Activated B cell treated with CpG ODN at 0.5 μM for 24 hours (primary cell): ENCODE measurements at regions not wholly inside any gene's neighbourhood (a gene's known extent, or its start where the extent isn't known, plus 50 kb on each side); places are given as distances from the start of the nearest gene placed in this dataset.

Experiments
- ATAC-seq: fragments of 200-7000 bp; cut with Tn5 transposase; one replicate; pipeline ENCODE4 v1.10.0; 2021; ENCODE audit warnings: low read depth, mild to moderate bottlenecking, moderate library complexity
- CTCF ChIA-PET: fragments of 350-600 bp; sonication (Branson Sonifier 250); formaldehyde crosslinking; loops from one replicate; lab custom pipeline; 2021; ENCODE audit warnings: antibody characterized with exemption; lab: Charles Lee
- POLR2A ChIA-PET: fragments of 350-600 bp; sonication (Branson Sonifier 250); formaldehyde crosslinking; loops from one replicate; lab custom pipeline; 2021; ENCODE audit warnings: antibody characterized with exemption; lab: Charles Lee
- DNase-seq: peaks from one replicate; pipeline ENCODE4 v3.0.0; 2022
- H3K27ac Mint-ChIP-seq: one replicate; pipeline ENCODE4 v1.8.0; 2020; ENCODE audit warnings: mixed read lengths
- H3K27me3 Mint-ChIP-seq: one replicate; pipeline ENCODE4 v1.8.0; 2021; ENCODE audit warnings: mixed read lengths
- H3K36me3 Mint-ChIP-seq: one replicate; pipeline ENCODE4 v1.8.0; 2021; ENCODE audit warnings: low read depth, mixed read lengths
- H3K4me1 Mint-ChIP-seq: one replicate; pipeline ENCODE4 v1.8.0; 2021; ENCODE audit warnings: mixed read lengths
- H3K4me3 Mint-ChIP-seq: one replicate; pipeline ENCODE4 v1.8.0; 2020; ENCODE audit warnings: mild to moderate bottlenecking, mixed read lengths
- H3K9me3 Mint-ChIP-seq: one replicate; pipeline ENCODE4 v1.8.0; 2020; ENCODE audit warnings: mixed read lengths
- CTCF ChIP-seq: fragments of 200-600 bp; IDR thresholded peaks from one replicate; pipeline ENCODE4 v1.8.0; 2022; ENCODE audit warnings: antibody characterized with exemption, mild to moderate bottlenecking
- intact Hi-C: fragments of 100-400 bp; cut with micrococcal nuclease; formaldehyde crosslinking; loops from one replicate; pipeline ENCODE4 v1.15.1; 2024

GRCh38 chr9:129422843-129423192 lies 198.1 kb downstream of the C9orf50 start:
- Mint-ChIP-seq H3K36me3 (no peaks in the 10 kb centered on the region), H3K27ac (no peak overlapping the region), H3K4me3 (no peak overlapping the region), H3K27me3 (peaks cover 2% of the 10 kb centered on the region), H3K4me1 (peaks cover 1% of the 10 kb centered on the region), H3K9me3 (no peaks in the 10 kb centered on the region)
- DNase-seq = no peak
- intact Hi-C loops = no loop called here
- no peak for ATAC-seq
- TF ChIP-seq CTCF = no peak
- POLR2A ChIA-PET = no interaction called here
- CTCF ChIA-PET = no interaction called here

GRCh38 chr9:129422032-129422842 lies 198.7 kb downstream of the C9orf50 start:
- POLR2A ChIA-PET = no interaction called here
- intact Hi-C loops = no loop called here
- no peak overlapping the region for H3K27ac Mint-ChIP-seq
- H3K9me3 Mint-ChIP-seq = no peaks in the 10 kb centered on the region
- TF ChIP-seq CTCF = no peak
- CTCF ChIA-PET = no interaction called here
- peaks cover 1% of the 10 kb centered on the region for H3K4me1 Mint-ChIP-seq
- no peaks in the 10 kb centered on the region for H3K36me3 Mint-ChIP-seq
- DNase-seq (no peak), ATAC-seq (no peak)
- peaks cover 2% of the 10 kb centered on the region for H3K27me3 Mint-ChIP-seq
- no peak overlapping the region for H3K4me3 Mint-ChIP-seq

- no peak overlapping the region for H3K27ac Mint-ChIP-seq
These were observed 199.5 kb downstream of the C9orf50 start for GRCh38 chr9:129421371-129421770.

GRCh38 chr9:129420721-129421120 lies 200.2 kb downstream of the C9orf50 start:
- DNase-seq (no peak), ATAC-seq (no peak)
- CTCF ChIA-PET = no interaction called here
- Mint-ChIP-seq H3K9me3 (no peaks in the 10 kb centered on the region), H3K4me1 (peaks cover 4% of the 10 kb centered on the region), H3K36me3 (no peaks in the 10 kb centered on the region), H3K27me3 (peaks cover 2% of the 10 kb centered on the region), H3K4me3 (no peak overlapping the region), H3K27ac (no peak overlapping the region)
- POLR2A ChIA-PET = no interaction called here
- intact Hi-C loops = no loop called here
- no peak for TF ChIP-seq CTCF

More at GRCh38 chr9:129421371-129421770, 199.5 kb downstream of the C9orf50 start:
- ATAC-seq = no peak
- Mint-ChIP-seq H3K9me3 (no peaks in the 10 kb centered on the region), H3K27me3 (peaks cover 2% of the 10 kb centered on the region), H3K36me3 (no peaks in the 10 kb centered on the region), H3K4me1 (peaks cover 4% of the 10 kb centered on the region), H3K4me3 (no peak overlapping the region)
- ChIA-PET POLR2A (no interaction called here), CTCF (no interaction called here)
- TF ChIP-seq CTCF = no peak
- DNase-seq = no peak
- intact Hi-C loops = no loop called here

- Mint-ChIP-seq H3K27ac (no peak overlapping the region), H3K27me3 (peaks cover 2% of the 10 kb centered on the region), H3K4me3 (no peak overlapping the region), H3K36me3 (no peaks in the 10 kb centered on the region), H3K9me3 (no peaks in the 10 kb centered on the region), H3K4me1 (peaks cover 6% of the 10 kb centered on the region)
- POLR2A ChIA-PET = interaction anchor here (1.3 kb wide), 1 partner anchor 241 kb away, joined by 4 read pairs; the partner anchor contains the start of gene IER5L
- ATAC-seq (no peak), DNase-seq (no peak)
- intact Hi-C loops = loop anchor here (10.0 kb wide), 1 partner anchor 245 kb away; the partner anchor contains the start of gene IER5L
- no peak for TF ChIP-seq CTCF
- CTCF ChIA-PET = no interaction called here
These were observed 201.5 kb downstream of the C9orf50 start for GRCh38 chr9:129419382-129419899.
